NCI-H1105 treated with DMSO at 0.1 percent for 48 hours (cell line): ENCODE measurements at regions not wholly inside any gene's neighbourhood (a gene's known extent, or its start where the extent isn't known, plus 50 kb on each side); places are given as distances from the start of the nearest gene placed in this dataset.
"Not testable (repeated sequence)": the region's sequence is repeated elsewhere in the genome, so short reads cannot be mapped to it uniquely, and the experiment has no call there.

Experiments used
- DNase-seq: peaks from one replicate; lab custom pipeline; 2025; lab: John Stamatoyannopoulos, UW

DNA sequence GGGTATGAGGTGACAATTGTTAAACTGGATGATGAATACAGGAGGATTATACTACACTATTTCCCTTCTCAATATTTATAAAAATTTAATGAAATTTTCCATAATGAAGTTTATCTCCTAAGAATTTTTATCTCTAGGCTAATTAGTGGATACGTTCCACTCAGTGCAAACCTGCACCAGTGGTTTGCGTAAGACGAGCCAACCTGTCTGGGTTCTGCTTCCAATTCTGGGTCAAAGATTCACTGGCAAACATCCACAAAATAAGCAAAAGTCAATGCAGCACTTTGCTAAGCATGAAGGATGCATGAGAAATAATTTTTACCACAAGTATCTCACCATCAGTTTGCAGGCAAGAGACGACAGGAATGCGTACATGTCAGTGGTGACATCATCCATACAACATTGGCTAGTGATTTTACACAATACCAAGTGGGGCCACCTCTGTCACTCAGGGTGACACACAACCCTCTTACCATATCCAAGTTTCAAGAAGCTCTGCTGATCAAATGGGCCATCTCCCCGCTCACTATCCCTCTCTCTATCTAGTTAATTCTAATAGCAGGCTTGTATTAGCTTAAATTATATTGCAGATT is 51.7 kb downstream of the FAM50B start:
- no peak for DNase-seq

DNA sequence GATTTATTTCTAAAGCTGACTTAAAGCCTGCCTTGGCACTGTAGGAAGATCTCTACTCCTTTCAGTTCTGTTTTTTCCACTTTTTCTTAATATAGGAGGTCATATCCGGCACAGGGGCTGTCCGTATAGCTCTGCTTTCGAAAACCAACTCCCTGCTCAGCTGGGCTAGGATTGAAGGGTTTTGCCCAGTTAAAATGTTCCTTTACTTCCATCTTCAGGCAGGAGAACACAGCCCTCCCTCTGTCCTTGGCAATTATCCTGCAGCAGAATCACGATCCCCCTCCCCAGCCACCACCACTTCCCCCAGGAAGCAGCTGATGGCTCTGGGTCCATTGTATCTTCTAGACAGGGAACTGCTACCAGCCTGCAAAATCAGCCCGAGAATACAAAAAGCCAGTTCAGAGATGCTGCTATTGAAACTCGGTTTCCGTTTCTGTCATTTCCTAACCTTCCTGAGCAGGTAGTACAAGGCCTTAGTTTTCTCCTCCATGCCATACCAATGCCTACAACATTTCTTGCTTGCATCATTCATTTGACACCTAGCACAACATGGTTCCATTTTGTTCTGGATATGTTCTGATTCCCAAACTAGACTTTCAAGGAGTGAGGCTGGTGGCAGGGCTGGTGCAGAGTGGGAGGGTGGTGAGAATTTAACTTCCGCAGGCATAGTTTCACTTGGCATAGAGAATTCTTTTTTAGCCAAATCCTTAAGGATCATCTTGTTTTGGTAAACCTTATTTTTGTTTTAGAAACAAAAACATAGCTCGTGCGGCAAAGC is 53.9 kb downstream of the FAM50B start:
- no peak for DNase-seq

DNA sequence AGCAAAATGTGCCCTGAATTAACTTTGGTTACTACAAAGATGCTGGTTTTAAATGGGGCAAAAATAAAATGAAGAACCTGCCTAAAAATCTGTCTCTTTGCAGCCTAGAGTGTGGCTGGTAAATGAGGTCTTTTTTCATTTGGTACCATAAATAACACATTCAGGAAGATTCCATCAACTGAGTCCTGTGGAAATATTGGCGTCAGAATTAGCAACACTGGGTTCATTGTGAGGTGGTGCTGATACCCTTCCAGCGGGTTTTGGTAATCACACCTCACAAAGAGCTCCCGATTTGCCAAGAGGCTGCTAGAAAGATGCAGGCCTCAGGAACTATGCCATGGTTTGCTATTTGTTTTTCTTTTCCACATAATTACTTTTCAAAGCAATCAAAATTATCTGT is 55.3 kb downstream of the FAM50B start:
- no peak for DNase-seq

DNA sequence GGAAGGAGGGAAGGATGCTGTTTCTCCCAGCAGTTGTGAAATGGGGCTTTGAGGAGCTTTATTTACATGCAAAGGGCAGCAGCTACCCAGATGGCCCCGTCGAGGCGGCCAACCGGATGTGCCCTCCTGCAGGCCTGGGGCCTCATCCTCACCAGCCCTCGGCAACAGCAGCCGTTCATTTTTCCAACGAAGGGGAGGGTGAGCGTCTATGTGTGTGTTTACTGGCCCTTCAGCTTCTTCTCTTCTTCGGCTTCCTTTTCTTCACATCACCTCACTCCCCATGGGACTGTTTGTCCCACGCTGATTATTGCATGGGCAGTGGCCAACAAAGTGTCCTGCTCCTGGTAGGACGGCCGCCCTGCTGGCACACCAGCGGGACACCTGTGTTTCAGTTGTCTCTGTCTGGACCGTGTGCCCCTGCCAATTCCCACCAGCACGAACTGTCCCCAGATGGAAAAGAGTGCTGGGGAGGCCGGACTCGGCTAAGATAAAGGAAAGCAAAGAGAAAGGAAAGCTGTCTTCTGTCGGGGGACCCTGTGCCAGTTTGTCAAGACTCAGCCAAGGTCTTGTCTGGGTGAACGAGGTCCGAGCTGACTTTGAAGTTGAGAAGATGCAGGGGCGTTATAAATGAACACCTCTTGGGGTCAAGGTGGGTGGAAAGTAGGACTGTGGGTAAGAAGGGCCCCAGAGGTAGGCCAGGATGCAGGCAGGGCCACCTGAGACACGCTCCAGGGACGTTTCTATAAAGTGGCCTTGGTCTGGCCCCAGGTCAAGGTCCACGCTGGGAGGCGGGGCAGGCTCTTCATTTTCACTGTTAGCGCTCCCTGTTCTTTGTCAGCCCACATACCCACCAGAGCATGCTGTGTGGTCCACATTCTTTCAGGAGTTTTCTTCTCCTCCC is 57.0 kb downstream of the FAM50B start:
- DNase-seq, result no peak

DNA sequence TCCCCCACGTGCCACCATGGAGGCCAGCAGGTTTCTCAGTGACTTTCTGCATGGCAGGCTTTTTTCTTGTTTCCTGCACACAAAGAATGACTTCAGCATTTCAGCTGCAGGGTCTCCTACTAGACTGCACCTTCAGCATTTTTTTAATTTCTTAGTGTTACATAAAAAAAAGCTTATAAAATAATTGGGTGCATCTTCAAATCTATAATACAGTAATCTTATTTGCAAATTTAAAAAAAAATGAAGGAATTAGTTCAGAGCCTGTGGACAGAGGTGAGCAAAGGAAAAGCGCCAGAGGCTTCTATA is 57.6 kb downstream of the FAM50B start:
- no peak for DNase-seq

DNA sequence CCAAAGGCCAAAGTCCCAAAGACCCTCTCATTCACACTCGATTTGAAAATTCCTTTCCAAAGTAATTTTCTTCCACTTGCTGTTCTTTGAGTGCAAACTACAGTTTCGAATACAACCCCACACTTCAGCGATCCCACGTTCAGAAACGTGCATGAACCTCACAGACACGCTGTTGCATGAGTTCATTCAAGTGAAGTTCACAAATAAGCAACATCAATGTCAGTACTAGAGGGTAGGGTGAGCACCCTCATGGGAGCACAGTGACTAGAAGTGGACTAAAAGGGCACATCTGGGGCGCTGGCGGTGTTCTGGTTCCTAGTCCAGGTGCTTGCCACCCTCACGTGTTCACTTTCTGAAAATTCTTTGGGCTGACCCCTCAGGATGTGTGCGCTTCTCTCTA is 59.0 kb downstream of the FAM50B start:
- DNase-seq, result no peak

DNA sequence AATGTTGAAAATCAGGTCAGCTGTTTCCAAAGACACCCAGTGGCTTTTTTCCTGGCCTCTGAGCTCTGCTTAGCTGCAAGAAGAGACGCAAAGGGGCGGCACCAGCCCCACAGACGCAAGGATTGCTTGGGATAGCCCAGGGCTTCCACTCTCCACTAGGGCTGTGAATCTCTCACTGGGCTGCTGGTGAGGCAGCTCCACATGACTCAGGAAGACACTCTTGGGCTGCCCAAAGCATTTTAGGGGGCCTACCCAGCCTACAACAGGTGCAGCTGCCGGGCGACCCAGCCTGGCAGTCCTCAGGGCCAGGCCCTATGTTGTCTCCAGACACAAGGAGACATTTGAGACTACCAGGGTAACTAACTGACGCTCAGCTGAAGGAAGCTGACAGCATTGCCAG is 59.8 kb downstream of the FAM50B start:
- DNase-seq, result no peak

DNA sequence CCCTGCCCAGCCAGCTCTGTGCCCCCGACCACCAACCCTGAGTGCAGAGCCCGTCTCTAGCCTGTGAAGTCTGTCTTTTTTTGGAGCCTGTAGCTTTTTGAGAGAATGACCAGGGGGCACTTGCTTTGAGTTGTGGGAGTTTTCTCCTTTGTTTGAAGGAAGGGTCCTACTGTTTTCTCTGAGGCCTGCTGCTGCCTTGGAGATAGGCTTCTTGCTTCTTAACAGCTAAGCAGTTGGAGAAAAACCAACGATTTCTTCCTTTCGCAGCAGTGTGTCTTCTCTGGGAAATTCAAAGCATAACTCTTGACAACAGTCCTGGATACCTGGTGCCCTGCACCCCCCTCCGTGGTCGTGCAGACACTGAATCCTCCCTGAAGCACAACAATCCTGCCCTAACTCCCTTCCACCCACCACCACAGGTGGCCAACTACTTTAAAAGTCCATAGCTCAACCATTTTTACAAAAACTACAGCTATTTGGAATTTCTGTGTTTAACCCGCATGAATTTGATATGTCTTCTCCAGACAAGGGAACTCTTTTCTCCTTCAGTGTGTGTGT is 61.0 kb downstream of the FAM50B start:
- DNase-seq, result no peak

DNA sequence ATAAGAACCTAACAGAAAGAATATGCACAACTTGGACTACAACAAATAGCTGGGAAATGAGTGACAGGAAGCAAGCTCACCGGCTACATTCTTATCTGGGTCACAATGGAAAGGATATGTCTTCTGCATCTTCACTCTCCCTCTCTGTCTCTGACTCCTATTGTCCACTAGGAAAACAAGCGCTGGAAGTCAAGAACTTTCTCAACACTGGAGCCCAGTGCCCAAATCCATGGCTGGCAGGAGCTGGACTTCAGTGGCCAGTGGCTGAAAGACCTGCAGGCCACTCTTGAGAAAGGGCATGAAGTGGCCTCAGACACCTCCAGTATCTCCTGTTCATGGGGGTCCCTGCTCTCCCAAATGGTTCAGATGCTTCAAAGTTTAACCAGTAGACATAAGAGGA is 62.0 kb downstream of the FAM50B start:
- DNase-seq, result no peak

DNA sequence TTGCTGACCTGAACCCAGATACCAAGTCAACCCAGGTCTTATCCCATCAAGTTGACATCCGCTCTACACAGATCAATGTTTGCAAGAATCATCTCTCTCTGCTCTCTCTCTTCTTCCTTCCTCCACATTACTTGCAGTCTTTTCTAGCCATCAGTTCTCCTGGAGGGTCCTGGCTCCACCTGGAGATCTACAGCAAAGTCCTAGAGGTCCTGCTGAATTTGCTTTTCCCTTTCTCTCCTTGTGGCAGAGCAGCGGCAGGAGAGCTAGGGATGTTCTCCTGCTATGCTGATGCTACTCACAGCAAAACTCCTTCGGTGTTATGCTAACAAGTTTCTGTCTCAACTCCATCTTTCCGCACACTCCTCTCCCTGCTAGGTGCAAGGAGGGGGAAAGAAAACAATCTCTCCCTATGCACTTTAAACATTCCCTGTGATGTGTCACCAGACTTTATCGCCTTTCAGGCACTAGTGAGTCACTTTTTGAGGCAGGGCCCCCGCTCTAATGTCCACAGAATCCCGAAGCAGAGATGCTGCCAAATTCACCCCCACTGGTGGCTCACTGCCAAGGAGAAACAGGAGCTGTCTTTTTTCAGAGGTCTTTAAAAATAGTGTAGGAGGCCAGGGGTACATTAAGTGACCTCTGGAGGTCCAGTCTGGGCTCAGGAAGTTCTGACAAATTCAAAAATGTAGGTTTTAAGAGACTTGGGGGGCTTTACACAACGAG is 62.6 kb downstream of the FAM50B start:
- no peak for DNase-seq

DNA sequence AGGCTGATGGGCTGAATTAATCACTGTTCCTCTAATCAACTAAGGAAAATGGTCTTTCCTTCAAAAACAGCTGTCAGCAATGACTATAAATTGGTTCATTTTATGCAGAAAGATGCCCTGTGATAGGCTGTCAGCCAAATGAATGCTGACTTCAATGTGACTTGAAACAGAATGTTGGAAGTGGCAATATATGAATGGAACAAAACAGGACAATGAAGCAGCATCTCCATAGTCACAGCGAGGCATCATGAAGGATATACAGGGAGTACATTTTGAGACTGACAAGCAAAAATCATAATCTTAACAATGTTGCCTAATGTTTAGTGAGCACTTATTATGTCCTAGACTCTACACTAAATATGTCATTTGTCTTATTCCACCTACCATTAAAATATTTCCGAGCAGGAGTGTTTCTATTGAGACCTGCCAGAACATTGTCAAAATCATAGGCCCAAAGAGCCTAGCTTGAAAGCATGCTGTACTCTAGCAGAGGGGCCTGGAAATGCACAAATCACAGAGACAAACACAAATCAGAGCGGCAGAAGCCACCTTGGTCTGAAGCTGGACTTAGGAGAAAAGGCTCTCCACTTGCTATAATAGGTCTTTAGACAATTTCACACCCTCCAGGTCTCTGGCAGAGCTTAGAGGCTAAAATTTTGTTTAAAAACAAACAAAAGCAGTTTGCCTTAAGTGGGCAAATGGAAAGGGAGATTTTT is 63.3 kb downstream of the FAM50B start:
- no peak for DNase-seq

DNA sequence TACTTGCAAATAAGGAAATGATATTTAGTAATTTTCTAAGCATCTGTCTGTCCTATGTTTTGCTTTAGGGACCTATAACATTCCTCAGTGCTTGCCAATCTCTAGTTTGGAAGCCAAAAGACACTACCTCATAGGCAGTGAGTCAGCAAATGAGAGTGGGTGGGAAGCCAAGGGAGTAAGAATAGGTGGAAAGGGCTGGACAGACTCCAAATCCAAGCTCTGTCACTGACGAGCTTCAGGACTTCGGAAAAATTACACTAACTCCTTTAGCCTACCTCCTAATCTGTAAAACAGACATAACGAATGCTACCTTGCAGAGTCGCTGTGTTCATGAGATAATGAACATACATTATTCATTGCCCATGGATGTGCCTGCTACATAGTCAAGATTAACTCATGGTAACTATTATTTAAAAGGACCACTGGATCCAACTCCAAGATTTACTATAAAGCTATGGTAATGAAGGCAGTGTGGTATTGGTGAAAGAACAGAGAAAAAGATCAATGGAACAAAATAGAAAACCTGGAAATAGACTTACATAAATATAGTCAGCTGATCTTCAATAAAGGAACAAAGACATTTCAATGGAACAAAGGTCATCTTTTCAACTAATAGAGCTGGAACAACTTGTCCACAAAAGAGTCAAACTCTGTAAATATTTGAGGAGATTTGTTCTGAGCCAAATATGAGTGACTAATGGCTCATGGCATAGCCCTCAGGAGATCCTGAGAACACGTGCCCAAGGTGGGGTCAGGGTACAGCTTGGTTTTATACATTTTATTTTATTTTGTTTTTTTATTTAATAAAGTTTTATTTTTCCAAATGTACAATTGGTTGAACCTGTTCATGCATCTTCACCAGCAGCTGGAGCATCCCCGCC is 64.1 kb downstream of the FAM50B start:
- peak; percentile 9 for DNase-seq

DNA sequence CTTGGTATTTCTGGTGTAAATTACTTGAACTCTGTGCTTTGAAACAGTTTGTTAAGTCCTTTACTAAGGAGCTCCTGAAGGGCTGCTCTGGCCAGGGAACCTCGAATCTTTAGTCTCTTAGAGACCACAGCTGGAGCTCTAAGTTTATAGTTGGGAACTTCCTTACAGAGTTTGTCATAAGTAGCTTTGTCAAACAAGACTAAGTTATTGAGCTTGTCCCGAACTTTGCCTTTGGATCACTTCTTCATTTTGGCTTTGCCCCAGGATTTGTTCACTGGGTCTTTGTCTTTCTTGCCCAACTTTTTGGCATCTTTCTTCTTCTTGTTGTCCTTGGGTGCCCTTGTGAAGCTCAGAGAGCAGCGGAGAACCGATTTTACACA is 64.8 kb downstream of the FAM50B start:
- no peak for DNase-seq

DNA sequence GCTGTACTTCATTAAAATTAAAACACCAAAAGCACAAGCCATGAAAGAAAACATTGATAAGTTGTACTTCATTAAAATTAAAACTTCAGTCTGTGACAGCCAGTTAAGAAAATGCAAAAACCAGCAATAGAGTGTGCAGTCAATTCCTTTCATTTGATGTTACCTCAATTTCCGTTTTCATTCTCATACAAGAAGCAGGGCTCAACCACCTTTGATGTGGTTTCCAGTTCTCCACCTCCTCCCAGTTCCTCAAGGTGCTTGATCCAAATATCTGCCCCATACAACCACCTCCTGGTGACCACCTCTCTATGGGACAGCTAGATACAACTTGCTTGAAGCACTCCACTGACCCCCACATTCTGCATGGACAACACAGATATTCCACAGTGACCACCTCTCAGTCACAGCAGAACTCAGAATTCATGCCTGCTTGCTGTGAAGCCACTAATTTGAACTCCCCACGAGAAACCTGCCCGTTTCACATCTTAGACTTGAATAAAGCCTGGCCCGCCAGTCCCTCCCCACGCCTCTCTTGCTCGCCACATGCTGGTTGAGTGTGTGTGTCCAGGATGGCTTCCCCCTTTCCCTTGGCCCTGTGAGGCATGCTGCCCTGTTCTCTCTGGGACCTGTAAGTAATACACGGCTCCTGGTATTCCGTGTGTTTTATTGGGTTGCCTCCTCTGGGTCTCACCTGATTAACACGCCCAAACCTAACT is 66.1 kb downstream of the FAM50B start:
- DNase-seq, result no peak

DNA sequence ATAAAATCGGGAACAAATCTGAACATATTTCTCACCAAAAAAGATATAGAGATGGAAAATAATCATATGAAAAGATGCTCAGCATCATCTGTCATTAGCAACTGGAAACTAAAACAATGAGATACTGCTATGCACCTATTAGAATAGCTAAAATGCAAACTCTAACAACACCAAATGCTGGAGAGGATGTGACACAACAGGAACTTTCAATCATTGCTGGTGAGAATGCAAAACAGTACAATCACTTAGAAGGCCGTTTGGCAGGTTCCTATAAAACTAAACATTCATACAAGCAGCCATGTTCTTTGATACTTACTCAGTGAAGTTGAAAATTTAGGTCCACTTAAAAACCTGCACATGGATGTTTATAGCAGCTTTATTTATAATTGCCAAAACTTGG is 67.0 kb downstream of the FAM50B start:
- no peak for DNase-seq

DNA sequence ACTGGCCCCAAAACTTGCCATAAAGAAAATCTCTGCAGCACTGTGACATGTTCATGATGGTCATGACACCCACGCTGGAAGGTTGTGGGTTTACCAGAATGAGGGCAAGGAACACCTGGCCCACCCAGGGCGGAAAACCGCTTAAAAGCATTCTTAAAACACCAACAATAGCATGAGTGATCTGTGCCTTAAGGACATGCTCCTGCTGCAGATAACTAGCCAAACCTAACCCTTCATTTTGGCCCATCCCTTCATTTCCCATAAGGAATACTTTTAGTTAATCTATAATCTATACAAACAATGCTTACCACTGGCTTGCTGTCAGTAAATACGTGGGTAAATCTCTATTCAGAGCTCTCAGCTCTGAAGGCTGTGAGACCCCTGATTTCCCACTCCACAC is 67.6 kb downstream of the FAM50B start:
- DNase-seq, result not testable (repeated sequence)

DNA sequence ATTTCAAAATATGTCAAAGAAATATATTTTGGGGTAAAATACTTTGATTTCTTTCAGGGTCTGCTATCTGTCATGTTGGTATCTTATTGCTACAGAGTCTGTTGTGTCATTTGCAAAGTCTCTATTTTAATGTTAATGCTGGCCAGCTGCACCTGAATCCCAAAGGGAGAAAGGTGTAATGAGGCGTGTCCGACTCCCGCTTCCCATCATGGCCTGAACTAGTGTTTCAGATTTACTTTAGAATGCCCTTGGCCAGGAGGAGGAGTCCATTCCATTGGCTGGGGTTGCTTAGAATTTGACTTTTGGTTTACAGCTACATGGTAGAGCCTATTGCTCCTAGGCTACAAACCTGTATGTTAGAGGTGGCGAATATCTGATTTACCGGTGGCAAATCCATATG is 69.3 kb downstream of the FAM50B start:
- no peak for DNase-seq

DNA sequence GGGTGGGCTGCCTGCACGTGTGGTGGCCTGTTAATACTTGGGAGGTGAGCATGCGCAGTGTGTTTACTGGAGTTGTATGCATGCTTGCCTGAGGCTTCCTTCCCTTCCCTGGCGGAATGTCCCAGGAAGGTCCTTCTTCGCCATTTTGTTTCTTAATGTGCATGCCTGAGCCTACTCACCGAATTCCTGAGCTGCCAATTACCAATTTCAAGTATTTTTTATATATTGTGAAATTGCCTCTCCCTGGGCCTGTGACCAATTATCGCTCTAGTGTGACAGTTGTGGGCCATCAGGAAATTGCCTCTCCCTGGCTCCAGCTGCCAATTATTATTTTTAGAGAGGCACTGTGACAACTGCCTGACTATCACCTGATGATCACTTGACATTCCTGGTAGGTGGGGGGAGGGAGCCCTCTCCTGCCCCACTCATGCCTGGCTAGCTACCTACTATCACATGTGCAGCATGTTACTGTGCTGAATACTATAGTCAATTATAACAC is 70.0 kb downstream of the FAM50B start:
- DNase-seq, result peak; percentile 91

DNA sequence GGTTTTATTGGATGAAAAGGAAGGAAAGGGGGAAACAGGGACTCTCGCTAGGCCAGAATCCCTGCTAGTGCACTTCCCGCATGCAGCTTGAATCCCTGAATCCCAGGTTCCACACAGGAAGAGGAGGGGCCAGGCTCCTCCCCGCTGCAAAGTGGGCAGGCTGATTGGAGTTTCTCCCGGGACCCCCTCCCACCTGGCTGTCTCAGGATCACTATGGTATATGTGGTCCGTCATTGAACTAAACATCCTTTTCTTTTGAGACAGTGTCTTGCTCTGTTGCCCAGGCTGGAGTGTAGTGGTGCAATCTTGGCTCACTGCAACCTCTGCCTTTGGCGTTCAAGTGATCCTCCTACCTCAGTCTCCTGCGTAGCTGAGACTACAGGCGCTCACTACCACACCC is 70.7 kb downstream of the FAM50B start:
- DNase-seq, result no peak

DNA sequence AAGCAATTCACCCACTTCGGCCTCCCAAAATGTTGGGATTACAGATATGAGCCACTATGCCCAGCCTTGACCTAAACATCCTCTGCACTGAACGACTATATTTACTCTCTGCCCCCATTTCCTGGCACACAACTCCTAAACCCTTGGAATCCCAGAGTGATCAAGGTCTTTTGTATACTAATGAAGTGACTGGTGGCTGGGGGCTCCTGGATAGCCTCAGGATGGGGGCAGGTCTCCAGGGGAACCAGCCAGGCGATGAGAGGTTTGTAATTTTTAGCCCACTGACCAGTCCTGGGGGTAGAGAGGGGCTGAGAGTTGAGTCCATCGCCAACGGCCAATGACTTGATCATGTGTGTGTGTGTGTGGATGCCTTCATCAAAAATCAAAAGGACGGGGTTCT is 71.1 kb downstream of the FAM50B start:
- DNase-seq, result no peak
